ENCODE measurements at regions not wholly inside any gene's neighbourhood (a gene's known extent, or its start where the extent isn't known, plus 50 kb on each side); places are given as distances from the start of the nearest gene placed in this dataset.

DNA sequence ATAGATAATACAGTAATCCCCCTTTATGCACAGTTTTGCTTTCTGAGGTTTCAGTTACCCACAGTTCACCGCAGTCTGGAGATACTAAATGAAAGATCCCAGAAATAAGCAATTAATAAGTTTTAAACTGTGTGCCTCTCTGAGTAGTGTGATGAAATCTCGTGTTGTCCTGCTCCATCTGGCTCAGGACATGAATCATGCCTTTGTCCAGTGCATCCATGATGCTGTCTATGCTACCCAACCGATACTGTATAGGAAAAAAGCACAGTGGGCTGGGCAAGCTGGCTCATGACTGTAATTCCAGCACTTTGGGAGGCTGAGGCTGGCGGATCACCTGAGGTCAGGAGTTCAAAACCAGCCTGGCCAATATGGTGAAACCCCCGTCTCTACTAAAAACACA is 85.0 kb upstream of the SLC2A1 start:
- TF ChIP-seq, protein P1, sequence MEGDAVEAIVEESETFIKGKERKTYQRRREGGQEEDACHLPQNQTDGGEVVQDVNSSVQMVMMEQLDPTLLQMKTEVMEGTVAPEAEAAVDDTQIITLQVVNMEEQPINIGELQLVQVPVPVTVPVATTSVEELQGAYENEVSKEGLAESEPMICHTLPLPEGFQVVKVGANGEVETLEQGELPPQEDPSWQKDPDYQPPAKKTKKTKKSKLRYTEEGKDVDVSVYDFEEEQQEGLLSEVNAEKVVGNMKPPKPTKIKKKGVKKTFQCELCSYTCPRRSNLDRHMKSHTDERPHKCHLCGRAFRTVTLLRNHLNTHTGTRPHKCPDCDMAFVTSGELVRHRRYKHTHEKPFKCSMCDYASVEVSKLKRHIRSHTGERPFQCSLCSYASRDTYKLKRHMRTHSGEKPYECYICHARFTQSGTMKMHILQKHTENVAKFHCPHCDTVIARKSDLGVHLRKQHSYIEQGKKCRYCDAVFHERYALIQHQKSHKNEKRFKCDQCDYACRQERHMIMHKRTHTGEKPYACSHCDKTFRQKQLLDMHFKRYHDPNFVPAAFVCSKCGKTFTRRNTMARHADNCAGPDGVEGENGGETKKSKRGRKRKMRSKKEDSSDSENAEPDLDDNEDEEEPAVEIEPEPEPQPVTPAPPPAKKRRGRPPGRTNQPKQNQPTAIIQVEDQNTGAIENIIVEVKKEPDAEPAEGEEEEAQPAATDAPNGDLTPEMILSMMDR (IDR thresholded peaks at IDR 0.05; ENCODE audit: low read depth, low read length, missing control alignments) = no peak
- no peak for DNase-seq (ENCODE audit: low read depth)
- H3K4me3 ChIP-seq (ENCODE audit: low read depth, low read length) = no peak overlapping the region

DNA sequence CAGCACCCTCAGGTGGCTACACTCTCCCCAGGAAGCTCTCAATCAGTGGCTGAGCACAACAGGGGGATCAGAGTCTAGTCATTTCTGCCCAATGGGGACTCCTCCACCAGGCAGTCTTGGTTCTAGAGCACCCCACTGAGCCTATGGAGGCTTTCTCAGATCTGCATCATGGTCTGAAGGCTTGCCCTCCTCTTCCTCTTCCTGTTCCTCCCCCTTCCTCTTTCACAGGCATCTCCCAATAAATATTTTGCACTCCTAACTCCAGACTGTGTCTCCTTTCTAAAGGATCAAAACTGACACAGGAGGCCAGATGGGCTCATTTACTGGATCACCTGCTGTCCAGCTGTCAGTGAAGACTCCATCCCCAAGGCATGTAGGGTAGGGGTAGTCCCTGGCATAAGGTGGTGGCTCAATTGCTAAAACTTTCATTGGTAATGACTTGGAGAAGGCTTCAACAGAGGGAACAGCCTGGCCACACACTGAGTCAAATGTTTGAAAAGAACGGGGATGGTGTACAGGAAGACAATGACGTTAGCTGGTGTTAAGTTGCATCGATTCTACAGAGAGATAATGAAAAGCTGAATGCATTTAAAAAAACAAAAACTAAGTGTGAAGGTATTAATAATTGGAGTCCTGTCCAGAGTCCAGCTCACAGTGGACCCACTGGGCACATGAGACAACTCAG is 84.2 kb upstream of the SLC2A1 start:
- TF ChIP-seq, protein P1 (IDR thresholded peaks at IDR 0.05; ENCODE audit: low read depth, low read length, missing control alignments) = no peak
- no peak for DNase-seq (ENCODE audit: low read depth)
- H3K4me3 ChIP-seq (ENCODE audit: low read depth, low read length) = no peak overlapping the region

DNA sequence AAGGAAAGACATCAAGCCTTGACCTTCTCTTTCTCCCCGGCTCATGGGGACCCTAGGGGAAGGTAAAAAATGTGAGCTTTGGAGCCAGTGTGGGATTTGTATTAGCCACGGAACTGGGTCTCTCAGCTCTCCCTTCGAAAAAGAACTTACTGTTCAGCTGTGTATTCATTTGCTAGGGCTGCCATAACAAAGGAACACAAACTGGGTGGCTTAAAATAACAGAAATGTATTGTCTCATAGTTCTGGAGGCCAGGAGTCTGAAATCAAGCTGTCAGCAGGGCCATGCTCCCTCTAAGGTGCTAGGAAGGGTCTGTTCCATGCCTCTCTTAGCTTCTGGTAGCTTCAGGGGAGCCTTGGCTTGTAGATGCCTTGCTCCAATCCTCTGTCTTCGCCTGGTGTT is 83.5 kb upstream of the SLC2A1 start:
- no peak overlapping the region for H3K4me3 ChIP-seq (ENCODE audit: low read depth, low read length)
- TF ChIP-seq, protein P1 (IDR thresholded peaks at IDR 0.05; ENCODE audit: low read depth, low read length, missing control alignments) = no peak
- DNase-seq (ENCODE audit: low read depth) = no peak

DNA sequence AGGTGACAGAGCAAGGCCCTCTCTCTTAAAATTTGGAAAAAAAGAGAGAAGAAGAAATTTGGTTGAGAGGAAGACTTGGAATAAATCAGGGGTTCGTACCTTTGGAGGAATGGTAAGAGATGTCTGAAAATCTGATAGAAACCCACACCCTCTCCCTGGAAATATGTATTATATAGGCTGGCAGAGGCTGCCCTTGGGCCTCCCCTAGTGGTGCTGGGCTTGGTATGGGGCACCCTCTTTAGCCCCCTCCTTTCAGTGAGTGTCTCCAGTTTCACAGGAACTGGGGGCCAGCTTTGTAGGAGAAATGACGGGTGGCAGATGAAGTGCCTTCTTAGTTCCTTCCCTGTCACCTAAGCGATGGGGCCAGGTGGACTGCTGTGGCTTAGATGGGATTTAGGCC is 82.9 kb upstream of the SLC2A1 start:
- H3K4me3 ChIP-seq (ENCODE audit: low read depth, low read length) = no peak overlapping the region
- DNase-seq (ENCODE audit: low read depth) = no peak
- TF ChIP-seq, protein P1 (IDR thresholded peaks at IDR 0.05; ENCODE audit: low read depth, low read length, missing control alignments) = no peak

DNA sequence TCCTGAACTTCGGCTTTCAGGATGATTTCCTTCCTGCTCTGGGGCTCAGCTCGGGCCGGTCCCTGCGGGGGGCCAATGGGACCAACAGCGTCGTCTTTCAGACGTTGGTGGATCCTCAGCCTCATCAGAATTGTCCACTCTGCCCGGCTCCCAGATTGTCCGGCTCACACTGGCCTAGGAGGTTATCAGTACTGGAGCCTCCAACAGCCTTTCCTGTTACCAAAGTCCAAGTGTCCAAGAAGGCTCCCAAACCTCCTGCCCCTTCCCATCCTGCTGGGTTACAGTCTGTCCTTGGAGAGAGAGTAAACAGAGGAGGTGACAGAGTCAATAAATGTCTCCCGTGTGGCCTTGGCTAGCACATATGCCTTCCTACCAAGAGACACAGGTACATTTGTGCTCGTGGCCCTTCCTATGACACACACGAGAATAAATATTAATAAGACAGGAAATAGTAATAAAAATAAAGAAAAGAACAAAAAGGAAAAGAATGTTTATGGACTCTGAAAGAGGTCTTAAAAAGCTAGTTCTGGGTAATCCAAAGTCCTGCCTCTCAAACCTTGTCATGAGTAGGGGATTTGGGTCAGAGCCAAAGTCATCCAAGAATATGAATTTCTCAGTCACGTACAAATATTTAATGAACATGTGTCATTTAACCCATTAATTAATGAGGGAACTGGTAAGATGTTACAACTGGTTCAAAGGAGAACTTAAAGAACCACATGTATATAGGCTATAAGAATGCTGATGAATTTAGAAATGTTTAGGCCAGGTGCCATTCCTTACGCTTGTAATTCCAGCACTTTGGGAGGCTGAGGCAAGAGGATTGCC is 80.8 kb upstream of the SLC2A1 start:
- H3K4me3 ChIP-seq (ENCODE audit: low read depth, low read length) = no peak overlapping the region
- DNase-seq (ENCODE audit: low read depth) = no peak
- TF ChIP-seq, protein P1 (IDR thresholded peaks at IDR 0.05; ENCODE audit: low read depth, low read length, missing control alignments) = no peak

DNA sequence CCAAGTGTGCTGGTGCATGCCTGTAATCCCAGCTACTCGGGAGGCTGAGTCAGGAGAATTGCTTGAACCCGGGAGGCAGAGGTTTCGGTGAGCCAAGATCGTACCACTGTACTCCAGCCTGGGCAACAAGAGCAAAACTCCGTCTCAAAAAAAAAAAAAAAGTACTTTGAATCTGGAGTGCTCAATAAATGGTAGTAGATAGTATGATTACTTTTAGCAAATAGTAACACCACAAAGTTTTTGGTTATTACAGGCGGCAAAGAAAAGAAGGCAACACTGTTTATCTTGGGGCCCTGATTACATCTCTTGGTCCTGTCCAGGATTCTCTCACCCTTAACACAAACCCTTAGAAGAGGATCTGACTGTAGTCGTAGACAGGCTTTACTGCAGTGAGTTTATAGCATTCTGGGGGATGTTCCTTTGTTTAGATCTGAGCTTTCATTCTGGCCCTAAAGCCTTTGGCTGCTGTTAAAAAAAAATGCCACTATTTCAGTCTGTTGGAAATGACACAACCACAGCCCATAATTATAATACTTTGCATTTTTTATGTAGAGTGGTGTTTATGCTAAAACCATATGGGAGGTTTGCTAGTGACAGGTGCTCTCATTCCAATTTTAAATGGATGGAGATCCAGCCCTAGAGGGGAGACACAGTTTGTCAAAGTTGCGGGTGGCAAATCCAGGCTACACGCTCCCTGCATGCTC is 79.7 kb upstream of the SLC2A1 start:
- H3K4me3 ChIP-seq (ENCODE audit: low read depth, low read length) = no peak overlapping the region
- TF ChIP-seq, protein P1 (IDR thresholded peaks at IDR 0.05; ENCODE audit: low read depth, low read length, missing control alignments) = no peak
- no peak for DNase-seq (ENCODE audit: low read depth)

Measured in GM12864 (cell line).